ENCODE measurements at regions not wholly inside any gene's neighbourhood (a gene's known extent, or its start where the extent isn't known, plus 50 kb on each side); places are given as distances from the start of the nearest gene placed in this dataset.

DNA sequence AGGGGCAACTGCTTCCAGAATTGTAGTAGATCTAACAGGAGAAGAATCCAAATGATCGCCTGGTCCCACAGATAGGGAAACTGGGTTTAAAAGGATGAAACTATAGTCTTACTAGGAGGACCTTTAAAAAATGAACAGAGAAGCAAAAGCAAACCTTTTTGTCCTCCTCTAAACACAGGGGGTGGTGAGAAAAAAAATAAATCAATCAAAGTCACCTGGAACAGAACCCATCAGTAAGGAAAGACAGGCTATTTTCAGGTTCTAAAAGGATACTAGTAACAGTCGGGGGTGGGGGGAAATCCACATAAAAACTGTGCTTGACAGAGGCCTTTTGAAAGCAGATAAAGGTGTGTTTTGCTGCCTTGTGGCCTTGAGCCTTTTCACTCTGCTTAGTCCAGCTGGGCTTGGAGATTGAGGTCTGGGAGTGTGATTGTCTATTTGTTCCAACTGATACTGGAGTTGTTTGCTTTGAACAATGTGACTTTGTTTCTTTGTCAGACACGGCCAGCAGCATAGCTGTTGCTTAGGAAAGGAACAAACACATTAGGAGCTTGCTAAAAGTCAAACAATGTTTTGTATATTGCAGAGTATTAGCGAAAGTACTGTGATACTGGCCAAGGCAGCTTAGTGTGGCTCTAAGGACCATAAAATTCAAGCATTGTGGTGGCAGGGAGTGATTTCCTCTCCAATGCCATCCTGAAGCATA is 141.1 kb upstream of the IRF2BP2 start:
- DNase-seq (ENCODE audit: low read depth in 4 of 4, low spot score in 3 of 4) = no peak

DNA sequence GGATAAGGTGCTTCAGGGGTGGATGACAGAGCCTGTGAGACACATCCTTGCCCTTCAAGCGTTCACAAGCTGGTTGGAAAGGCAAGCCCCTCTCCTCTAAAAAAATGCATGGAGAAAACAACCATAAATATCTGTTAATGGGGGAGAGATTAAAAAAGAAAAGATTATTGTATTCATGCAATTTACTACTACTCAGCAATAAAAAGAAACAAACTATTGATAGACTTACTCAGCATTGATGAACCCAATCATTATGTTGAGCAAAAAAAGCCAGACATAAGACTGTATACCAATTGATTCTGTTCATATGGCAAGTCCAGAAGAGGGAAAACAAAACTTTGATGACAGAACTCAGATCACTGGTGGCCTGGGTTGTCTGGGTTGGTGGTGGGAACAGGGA is 138.7 kb upstream of the IRF2BP2 start:
- no peak for DNase-seq (ENCODE audit: low read depth in 4 of 4, low spot score in 3 of 4)

DNA sequence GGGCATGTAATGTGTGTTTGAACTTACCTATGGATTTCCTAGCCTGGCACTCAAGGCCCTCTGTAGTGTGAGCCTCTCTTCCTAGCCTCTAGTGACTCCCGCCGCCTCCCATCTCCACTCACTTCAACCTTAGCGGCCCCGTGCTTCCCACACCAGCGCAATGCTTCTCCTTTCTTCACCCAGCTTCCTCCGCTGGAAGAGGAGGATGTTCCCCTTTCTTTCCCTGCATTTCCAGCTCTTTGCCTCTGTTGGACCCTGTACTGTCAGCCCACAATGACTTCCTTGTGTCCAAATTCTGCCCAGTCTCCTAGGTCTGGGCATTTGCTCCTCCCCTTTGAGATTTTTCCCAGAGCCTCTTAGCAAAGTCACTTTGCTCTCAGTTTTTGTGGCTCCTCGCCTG is 138.1 kb upstream of the IRF2BP2 start:
- no peak for DNase-seq (ENCODE audit: low read depth in 4 of 4, low spot score in 3 of 4)

DNA sequence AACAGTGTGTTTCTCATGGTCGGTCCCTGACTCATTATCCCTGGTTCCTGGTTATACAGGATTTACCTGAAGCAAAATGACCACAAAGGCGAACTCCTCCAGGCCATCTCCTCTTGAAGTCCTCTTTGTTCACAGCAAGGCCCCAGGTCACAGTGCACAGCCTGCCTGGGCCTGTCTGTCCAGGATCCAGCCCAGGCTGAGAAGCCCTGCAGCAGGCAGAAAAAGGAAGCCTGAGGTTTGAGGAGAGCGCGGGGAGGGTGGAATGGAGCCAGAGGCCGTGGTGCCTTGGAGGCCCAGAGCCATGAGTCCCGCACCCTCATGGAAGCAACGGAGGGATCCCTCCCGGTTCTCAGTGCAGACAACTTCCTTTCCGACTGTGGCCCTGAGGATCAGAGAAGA is 136.8 kb upstream of the IRF2BP2 start:
- DNase-seq (ENCODE audit: low read depth in 4 of 4, low spot score in 3 of 4) = no peak

DNA sequence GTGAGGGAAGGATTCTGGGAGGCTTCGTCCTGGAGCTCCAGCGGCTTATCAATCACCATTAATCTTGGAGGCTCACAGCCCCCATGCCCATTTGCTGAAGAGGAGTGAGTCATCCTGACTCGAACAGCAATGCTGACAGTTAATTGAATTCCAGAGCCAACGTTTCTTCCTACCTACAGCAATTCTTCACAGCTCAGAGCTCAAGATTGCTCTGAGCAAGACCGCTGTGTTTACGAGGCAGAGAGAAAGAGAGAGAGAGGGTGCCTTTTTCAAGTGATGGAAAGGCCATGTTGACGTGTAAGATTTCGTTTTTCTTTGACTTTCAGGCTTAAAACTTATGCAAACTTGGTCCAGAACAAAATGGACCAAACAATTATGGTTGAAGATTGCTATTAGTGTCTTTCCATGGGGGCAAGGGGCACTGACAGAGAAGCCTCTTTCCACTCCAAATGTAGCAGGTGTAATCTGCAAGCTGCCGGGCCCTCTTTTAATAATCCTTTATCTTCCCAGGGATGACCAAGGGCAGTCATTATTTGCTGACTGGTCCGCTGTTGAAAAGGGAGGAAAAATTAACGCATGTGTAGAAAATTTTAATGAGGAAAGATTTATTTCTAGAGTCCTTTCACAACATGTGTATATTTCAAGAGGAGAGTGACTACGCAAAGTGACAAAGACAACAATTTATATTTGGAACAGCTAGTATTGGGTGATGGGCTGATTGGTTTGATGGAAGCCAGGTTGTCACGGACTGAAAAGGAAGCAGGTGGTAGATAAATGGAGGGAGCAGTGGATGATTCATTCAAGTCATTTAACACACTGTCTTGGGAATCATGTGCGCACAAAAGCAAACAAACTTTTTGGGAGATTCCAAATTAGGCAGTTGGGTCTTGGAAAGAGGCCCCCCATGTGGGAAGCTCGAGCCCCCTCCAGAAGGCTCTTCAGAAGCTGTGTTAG is 136.1 kb upstream of the IRF2BP2 start:
- no peak for DNase-seq (ENCODE audit: low read depth in 4 of 4, low spot score in 3 of 4)

DNA sequence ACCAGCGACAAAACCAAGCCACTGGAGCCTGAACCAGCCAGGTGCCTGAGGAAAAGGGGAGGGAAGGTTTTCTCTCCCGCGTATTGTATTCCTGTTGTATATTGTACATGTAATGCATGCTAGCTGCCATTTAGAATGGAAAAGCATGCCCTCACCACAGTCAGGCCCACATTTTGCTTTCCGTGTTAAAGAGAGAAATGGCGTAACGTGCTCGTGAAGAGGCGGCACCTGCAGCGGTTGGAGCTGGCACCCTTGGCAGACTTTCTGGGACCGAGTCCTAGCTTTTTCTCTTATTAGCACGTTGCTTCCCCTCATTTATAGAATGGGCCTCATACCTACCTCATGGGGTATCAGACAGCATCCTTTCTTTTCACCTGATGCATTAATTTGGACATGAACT is 135.3 kb upstream of the IRF2BP2 start:
- DNase-seq (ENCODE audit: low read depth in 4 of 4, low spot score in 3 of 4) = no peak

DNA sequence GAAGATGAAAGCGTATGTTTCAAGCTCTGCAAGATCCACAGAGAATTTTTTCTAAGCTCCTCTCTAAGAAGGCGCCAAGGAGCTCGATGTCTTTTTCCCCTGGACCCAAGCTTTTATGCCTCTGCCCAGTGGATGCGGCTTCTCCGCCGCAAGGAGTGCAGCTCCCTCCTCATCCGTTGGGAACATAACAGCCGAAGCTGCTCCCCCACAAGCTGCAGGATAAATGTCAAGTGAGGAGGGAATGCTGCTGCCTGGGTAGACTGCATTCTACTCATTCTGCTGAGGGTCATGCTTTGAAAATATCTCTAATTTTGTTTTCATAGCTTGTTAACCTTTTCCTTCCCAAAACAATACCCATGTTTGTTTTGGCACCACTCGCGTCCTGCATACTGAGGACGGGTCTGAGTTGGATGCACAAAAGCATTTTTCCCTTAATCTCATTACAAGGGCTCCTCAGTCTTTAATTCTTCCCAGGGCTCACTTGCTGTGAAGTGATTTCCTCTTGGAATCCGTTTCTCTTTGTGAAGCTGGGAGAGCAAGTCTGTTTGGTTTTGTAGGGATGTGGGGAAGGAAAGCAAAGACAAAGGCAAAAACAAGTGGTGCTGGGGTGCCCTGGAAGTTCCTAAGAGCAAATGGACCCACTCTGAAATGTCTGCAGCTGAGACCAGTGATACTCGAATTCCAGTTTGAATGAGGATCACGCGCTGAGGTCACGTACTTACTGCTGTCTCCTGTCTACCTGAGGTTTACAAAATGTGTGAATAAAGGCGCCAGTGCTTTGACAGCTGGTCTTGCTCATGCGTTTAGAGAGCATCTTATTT is 134.0 kb upstream of the IRF2BP2 start:
- peak in 1 of 4 donors; percentile 75 for DNase-seq (ENCODE audit: low read depth in 4 of 4, low spot score in 3 of 4)

DNA sequence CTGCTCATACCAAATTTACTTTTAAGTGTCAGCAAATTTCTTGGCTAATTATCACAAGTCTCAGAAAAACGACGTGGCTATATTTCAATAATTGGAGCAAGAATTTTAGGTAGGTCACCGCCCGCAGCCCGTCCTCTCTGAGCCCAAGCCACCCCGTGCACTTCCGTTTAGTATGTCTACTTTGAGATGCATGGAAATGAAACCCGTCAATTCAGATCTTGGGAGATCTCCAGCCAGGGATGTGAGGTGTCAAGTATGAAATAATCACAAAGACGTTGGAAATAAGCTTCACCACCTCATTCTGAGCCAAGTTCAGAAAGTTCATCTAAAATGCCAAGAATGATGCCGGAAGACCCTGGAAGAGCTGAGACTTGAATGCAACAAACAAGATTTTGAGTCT is 132.6 kb upstream of the IRF2BP2 start:
- no peak for DNase-seq (ENCODE audit: low read depth in 4 of 4, low spot score in 3 of 4)

DNA sequence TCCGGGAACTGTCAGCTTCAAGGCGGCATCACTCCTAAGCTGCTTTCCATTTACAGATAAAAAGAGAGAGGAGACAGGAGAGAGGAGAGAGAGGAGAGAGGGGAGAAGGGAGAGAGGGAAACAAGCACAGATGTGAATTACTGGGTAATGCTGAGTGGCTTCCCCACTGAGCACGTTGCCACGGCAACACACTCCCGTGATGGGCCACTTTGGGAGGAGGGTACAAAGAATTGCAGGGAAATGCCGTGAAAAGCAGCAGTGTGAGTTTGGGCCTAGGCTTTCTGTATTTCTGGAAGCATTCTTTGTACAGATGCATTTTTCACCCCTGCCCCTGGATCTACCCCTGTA is 128.0 kb upstream of the IRF2BP2 start:
- DNase-seq (ENCODE audit: low read depth in 4 of 4, low spot score in 3 of 4) = no peak

DNA sequence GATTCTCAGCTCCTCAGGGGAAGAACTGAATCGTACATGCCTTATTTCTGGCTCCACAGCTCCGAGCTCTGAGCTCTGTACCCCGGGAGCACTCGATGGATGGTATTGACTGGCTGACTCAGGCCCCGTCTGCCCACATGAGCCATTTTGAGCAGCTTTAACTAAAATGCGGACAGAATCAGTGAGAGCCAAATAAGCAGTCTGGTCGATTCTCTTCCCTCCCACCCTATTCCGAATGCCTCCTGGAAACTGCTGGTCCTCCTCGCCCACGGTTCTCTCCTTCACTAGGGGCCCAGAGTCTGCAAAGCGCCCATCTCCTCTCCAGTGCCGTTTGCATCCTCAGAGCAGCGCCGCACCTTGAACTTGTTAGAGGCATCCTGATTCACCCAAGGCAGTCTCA is 125.9 kb upstream of the IRF2BP2 start:
- DNase-seq (ENCODE audit: low read depth in 4 of 4, low spot score in 3 of 4) = no peak

DNA sequence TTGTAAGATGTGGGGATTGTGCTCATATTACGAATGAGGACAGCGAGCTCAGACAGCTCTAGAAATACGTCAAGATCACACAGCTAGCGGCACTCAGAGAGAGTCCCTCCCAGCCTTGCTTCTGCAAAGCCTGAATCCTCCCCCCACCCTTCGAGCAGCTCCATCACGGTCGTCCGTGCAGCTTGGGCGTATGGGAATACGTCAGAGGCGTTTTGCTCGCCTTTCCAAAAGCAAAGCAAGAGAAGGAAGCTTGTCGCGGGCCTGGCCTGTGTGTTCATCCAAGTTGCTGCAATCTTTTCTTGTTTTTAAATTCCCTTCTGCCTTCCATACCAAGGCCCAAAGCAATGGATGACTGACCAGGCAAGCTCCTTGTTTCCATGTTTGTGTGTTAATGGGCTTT is 125.5 kb upstream of the IRF2BP2 start:
- DNase-seq (ENCODE audit: low read depth in 4 of 4, low spot score in 3 of 4) = no peak

DNA sequence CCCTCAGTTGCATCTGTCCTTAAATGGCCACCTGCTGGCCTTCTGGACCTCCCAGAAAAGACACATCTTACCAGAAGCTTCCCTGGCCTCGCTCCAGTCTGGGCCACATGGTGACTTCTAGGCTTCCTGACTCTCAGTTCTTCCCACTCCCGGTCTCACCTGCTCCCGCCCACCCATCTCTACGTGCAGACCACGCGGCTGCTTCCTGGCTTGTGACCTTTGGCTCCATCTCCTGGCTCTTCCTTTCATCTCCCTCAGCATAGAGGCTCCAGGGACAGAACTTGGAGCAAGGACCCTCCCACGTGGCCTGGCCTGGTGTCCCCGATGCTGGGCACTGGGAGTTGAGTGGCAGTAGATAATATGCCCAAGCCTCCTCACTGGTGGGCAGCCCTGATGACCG is 124.9 kb upstream of the IRF2BP2 start:
- no peak for DNase-seq (ENCODE audit: low read depth in 4 of 4, low spot score in 3 of 4)

DNA sequence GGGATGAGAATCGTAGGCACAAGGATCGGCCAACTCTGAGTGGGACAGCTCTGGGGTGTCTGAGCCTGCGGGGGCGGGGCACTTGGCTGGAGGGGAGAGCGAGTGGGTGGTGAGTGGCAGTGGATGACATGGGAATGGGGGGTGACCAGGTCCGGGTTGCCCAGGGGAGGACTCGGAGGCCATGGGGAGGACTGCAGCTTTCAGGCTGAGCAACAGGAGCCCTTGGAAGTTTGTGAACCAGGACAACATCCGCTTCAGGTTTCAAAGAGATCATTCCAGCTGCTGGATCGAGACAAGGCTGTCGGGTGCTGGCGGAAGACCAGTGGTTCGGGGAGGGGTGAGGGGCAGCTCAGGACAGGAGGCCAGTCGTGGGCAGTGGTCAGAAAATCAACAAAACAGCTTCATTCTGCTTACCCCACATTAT is 124.4 kb upstream of the IRF2BP2 start:
- DNase-seq (ENCODE audit: low read depth in 4 of 4, low spot score in 3 of 4) = no peak

DNA sequence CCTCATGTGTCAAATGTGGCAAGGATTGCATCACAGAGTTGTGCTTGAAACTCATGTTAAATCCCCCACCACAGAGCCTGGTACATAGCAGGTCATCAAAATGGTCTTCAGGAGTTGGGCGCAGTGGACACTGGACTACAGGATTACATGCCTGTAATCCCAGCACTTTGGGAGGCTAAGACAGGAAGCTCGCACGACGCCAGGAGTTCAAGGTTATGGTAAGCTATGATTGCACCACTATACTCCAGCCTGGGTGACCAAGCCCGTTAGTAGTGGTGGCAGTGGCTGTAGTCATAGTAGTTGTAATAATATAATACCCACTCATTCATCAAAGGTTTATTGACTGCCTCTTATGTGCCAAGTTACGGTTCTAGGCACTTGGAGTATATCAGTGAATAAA is 123.4 kb upstream of the IRF2BP2 start:
- no peak for DNase-seq (ENCODE audit: low read depth in 4 of 4, low spot score in 3 of 4)

DNA sequence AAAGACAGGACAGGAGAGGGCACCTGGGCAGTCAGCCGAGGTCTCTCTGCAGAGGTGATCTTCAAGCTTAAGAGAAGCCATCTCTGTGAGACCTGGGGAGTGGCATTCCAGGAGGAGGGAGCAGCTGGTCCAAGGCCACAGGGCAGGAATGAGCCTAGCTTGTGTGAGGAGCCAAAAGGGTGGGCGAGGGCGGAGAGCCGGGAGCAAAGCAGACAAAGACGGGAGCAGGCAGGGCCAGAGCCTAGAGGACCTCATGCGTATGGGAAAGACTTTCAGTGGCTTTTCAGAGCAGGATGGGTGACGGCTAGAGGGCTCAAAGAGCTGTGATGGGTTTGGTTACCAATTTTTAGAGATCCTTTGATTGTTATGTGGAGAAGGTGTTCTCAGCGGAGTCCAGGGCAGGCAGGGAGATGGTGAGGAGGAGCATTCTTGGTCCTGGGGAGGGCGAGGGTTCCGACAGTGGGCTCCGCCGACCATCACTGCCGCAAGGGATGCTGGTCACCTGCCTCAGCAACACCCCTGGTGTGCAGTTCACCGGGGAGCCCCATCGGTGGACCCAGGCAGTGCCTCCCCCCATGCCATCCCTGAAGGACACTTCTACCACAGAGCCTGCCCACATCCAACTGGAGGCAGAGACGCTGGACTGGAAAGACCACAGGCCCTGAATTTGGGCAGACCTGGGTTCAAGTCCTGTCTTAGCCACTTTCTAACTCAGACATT is 122.9 kb upstream of the IRF2BP2 start:
- no peak for DNase-seq (ENCODE audit: low read depth in 4 of 4, low spot score in 3 of 4)

DNA sequence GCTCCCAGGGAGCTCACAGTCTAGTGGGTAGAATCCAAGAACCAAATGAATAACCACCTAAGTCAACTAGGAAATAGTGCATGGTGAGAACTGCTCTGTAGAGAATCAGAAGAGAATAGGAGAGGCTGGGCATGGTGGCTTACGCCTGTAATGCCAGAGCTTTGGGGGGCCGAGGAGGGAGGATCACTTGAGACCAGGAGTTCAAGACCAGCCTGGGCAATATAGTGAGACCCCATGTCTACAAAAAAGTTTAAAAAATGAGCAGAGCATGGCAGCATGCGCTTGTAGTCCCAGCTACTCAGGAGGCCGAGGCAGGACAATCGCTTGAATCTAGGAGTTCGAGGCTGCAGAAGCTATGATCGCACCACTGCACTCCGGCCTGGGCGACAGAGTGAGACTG is 122.3 kb upstream of the IRF2BP2 start:
- DNase-seq (ENCODE audit: low read depth in 4 of 4, low spot score in 3 of 4) = no peak

DNA sequence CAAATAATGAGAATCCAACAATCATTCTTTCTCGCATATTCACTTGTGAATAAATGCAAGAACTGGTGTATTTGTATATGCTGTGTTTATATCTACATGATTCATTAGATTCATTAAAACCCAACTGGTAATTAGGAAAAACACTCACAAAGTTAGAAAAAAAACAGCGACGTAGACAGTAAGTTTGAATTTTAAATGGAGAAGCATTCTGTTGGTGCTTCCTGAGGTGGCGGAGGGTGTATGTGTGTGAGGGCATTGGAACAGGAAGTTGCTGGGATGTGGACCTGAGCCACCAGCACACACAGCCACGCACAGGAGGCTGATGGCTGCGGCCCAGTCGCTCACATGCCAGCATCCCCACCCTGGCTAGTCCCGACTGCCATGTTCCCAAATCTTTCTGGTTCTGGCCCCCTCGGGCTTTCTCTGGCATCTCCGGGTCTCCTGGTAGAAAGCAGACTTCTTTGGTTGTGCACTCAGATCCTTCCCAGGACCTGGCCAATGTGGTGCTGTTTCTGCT is 121.6 kb upstream of the IRF2BP2 start:
- no peak for DNase-seq (ENCODE audit: low read depth in 4 of 4, low spot score in 3 of 4)

DNA sequence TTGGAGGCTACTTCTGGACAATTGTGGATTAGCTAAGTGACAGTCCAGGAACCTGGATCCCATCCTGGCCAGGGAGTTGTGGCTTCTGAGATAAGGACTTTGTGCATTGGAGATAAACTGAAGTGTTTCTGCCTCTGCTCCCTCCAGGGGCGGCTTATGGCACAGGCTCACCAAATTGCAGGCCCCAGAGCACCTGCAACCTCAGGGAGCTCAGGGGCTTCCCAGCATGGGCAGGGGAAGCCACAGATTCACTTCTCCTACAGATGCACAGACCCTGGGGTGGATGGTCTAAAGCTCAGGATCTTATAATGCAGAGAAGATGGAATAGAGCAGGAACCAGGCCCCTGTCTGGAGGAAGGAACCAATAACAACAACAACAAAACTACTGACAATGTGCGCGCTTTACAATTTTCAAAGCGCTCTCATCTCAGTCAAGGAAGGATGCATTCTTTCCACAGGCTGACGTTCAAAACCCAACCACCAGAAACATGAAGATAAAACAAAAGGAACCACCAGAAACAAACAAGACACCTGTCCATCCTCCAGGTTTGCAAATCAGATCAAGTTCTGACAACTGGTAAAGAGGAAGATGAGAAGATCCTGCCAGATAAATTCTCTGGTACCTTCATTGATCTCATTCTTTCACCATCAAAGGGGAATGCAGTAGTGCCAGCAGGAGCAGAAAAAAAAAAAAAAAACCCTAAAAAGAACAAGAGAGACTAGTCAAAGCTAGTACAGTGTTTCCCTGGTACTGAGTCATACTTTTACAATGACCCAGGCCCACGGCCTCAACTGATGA is 121.0 kb upstream of the IRF2BP2 start:
- no peak for DNase-seq (ENCODE audit: low read depth in 4 of 4, low spot score in 3 of 4)

DNA sequence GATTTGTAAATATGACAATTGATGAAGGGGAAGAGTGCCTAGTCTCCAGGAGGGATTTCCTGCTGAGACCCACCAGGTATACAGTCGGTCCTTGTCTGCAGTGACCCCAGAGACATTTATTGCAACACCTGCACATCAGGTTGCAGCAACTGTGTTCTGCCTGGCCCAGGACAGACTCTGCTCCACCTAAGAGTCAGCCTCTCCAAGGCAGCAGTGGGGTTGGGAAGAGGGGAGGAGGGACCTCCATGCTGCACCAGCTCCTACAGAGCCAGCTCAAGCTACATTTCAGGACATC is 120.4 kb upstream of the IRF2BP2 start:
- DNase-seq (ENCODE audit: low read depth in 4 of 4, low spot score in 3 of 4) = no peak
